MM.1S (cell line): ENCODE measurements at regions not wholly inside any gene's neighbourhood (a gene's known extent, or its start where the extent isn't known, plus 50 kb on each side); places are given as distances from the start of the nearest gene placed in this dataset.
"Not testable (repeated sequence)": the region's sequence is repeated elsewhere in the genome, so short reads cannot be mapped to it uniquely, and the experiment has no call there.

Experiments
- DNase-seq: peaks from one replicate; pipeline ENCODE4 v3.0.0-alpha.2; 2015
- H2AFZ ChIP-seq: fragments of 300-600 bp; sonication (generic); 2 replicates; pipeline ENCODE4 v1.6.0; 2016; ENCODE audit warnings: antibody characterized with exemption, low read length
- H3F3A ChIP-seq: fragments of 300-600 bp; sonication (generic); 2 replicates; pipeline ENCODE4 v1.6.1; 2016; ENCODE audit warnings: mild to moderate bottlenecking, antibody characterized with exemption, low read length, moderate library complexity, mixed read lengths; ENCODE audit not compliant: insufficient read depth
- H3K27ac ChIP-seq: fragments of 300-600 bp; sonication (generic); 2 replicates; pipeline ENCODE4 v1.5.1; 2016; ENCODE audit warnings: mild to moderate bottlenecking, low read length
- H3K27me3 ChIP-seq: fragments of 300-600 bp; sonication (generic); replicated peaks from 2 replicates; pipeline ENCODE4 v1.6.0; 2016; ENCODE audit warnings: low read length; ENCODE audit not compliant: insufficient read depth
- H3K36me3 ChIP-seq: fragments of 300-600 bp; sonication (generic); replicated peaks from 2 replicates; pipeline ENCODE4 v1.6.1; 2016; ENCODE audit warnings: mild to moderate bottlenecking, low read length, mixed read lengths; ENCODE audit not compliant: insufficient read depth
- H3K4me1 ChIP-seq: fragments of 300-600 bp; sonication (generic); 2 replicates; pipeline ENCODE4 v1.6.1; 2016; ENCODE audit warnings: low read length, mixed read lengths
- H3K4me2 ChIP-seq: fragments of 300-600 bp; sonication (generic); 2 replicates; pipeline ENCODE4 v1.6.0; 2016; ENCODE audit warnings: low read depth, low read length
- H3K4me3 ChIP-seq: fragments of 300-600 bp; sonication (generic); 2 replicates; pipeline ENCODE4 v1.5.1; 2016; ENCODE audit warnings: low read length, mixed read lengths
- H3K79me2 ChIP-seq: fragments of 300-600 bp; sonication (generic); 2 replicates; pipeline ENCODE4 v1.6.1; 2016; ENCODE audit warnings: mixed run types, low read length, mixed read lengths
- H3K9ac ChIP-seq: fragments of 300-600 bp; sonication (generic); 2 replicates; pipeline ENCODE4 v1.6.1; 2016; ENCODE audit warnings: low read length, mixed read lengths
- H3K9me2 ChIP-seq: fragments of 300-600 bp; sonication (generic); replicated peaks from 2 replicates; pipeline ENCODE4 v1.6.1; 2016; ENCODE audit warnings: mild to moderate bottlenecking, low read length, mixed read lengths; ENCODE audit not compliant: insufficient read depth
- H3K9me3 ChIP-seq: fragments of 300-600 bp; sonication (generic); replicated peaks from 2 replicates; pipeline ENCODE4 v1.6.1; 2016; ENCODE audit warnings: mild to moderate bottlenecking, low read length, mixed read lengths; ENCODE audit not compliant: insufficient read depth
- H4K20me1 ChIP-seq: fragments of 300-600 bp; sonication (generic); 2 replicates; pipeline ENCODE4 v1.6.1; 2016; ENCODE audit warnings: mild to moderate bottlenecking, low read length, moderate library complexity, mixed read lengths; ENCODE audit not compliant: insufficient read depth
- CTCF ChIP-seq: fragments of 300-600 bp; sonication (generic); IDR thresholded peaks from 2 replicates; pipeline ENCODE4 v1.5.1; 2016; ENCODE audit warnings: antibody characterized with exemption, low read length, mixed read lengths
- EZH2 ChIP-seq: fragments of 300-600 bp; sonication (generic); optimal IDR thresholded peaks from 2 replicates; pipeline ENCODE3; 2017; ENCODE audit warnings: low read depth, mild to moderate bottlenecking, antibody characterized with exemption, low read length, mixed read lengths
- EZH2phosphoT487 ChIP-seq: fragments of 300-600 bp; sonication (generic); IDR thresholded peaks from 2 replicates; pipeline ENCODE4 v1.6.1; 2018; ENCODE audit warnings: antibody characterized with exemption, low read length

- Histone ChIP-seq H3K9me2 (no peaks in the 10 kb centered on the region), H3K9me3 (no peaks in the 10 kb centered on the region), H3K36me3 (no peaks in the 10 kb centered on the region), H3K9ac (no peak overlapping the region), H4K20me1 (no peaks in the 10 kb centered on the region), H2AFZ (no peak overlapping the region), H3K4me2 (no peak overlapping the region), H3F3A (no peaks in the 10 kb centered on the region), H3K27ac (no peak overlapping the region), H3K27me3 (no peaks in the 10 kb centered on the region), H3K4me1 (peaks cover 17% of the 10 kb centered on the region), H3K79me2 (no peaks in the 10 kb centered on the region), H3K4me3 (no peak overlapping the region)
- TF ChIP-seq EZH2 (no peak), CTCF (no peak), EZH2phosphoT487 (no peak)
- no peak for DNase-seq
These were observed 52.7 kb upstream of the CCND1 start for GRCh38 chr11:69588270-69588669.

- H3K36me3 ChIP-seq, DNase-seq, H3K27me3 ChIP-seq, H3K9ac ChIP-seq, H3K27ac ChIP-seq, H3F3A ChIP-seq, H3K9me2 ChIP-seq, H2AFZ ChIP-seq, H3K9me3 ChIP-seq, H4K20me1 ChIP-seq, H3K79me2 ChIP-seq, H3K4me2 ChIP-seq, H3K4me3 ChIP-seq: not testable (repeated sequence)
- peaks cover 14% of the 10 kb centered on the region for H3K4me1 ChIP-seq
These were observed 50.9 kb upstream of the CCND1 start for GRCh38 chr11:69590088-69590487.
